Esophagus squamous epithelium (tissue), 5 donors: ENCODE measurements at regions not wholly inside any gene's neighbourhood (a gene's known extent, or its start where the extent isn't known, plus 50 kb on each side); places are given as distances from the start of the nearest gene placed in this dataset.

Source experiments
- DNase-seq: peaks from one replicate; lab custom pipeline; 2025; lab: John Stamatoyannopoulos, UW
- H3K27ac ChIP-seq, 4 donors: fragments of 200-600 bp; sonication (generic); one replicate each; pipeline ENCODE4 v1.5.1; 2016 to 2019; ENCODE audit warnings: mild to moderate bottlenecking in 1 of 4
- H3K27me3 ChIP-seq, 4 donors: fragments of 200-600 bp; sonication (generic); 1 replicate in 3 of 4; 2 replicates in 1 of 4; pipeline versions ENCODE4 v1.5.1 to v1.6.0; 2017 to 2021; ENCODE audit warnings: antibody characterized with exemption in 1 of 4
- H3K36me3 ChIP-seq, 3 donors: fragments of 200-600 bp; sonication (generic); one replicate each; pipeline ENCODE4 v1.5.1; 2016 to 2019
- H3K4me1 ChIP-seq, 3 donors: fragments of 200-600 bp; sonication (generic); one replicate each; pipeline ENCODE4 v1.5.1; 2017 to 2019
- H3K4me3 ChIP-seq, 4 donors: fragments of 200-600 bp; sonication (generic); 1 replicate in 3 of 4; 2 replicates in 1 of 4; pipeline ENCODE4 v1.5.1; 2016 to 2019; ENCODE audit warnings: mild to moderate bottlenecking in 2 of 4, moderate library complexity in 1 of 4
- H3K9me3 ChIP-seq, 3 donors: fragments of 200-600 bp; sonication (generic); one replicate each; pipeline ENCODE4 v1.5.1; 2016 to 2019
- POLR2A ChIP-seq, 4 donors: fragments of 450-650 bp; IDR thresholded peaks; one replicate each; pipeline ENCODE4 v1.6.1; 2017; ENCODE audit warnings: antibody characterized with exemption in 4 of 4, mild to moderate bottlenecking in 4 of 4, moderate library complexity in 3 of 4
- whole genome bisulfite sequencing, 2 donors: methylation state at CpG; one replicate each; pipeline ENCODE4 v1.1.5; 2018; 5-methylcytosine and 5-hydroxymethylcytosine counted together
- intact Hi-C: fragments of 100-400 bp; cut with DNase I; formaldehyde crosslinking; loops from one replicate; pipeline ENCODE4 v1.15.0; 2022
- TF ChIP-seq, protein P1 (sequence below), 6 experiments: fragments of 450-650 bp in 4 of 6; fragments of 200-600 bp in 2 of 6; sonication (generic) in 2 of 6; IDR thresholded peaks; one replicate each; pipeline ENCODE4 v1.5.1; 2016 to 2019; ENCODE audit warnings: antibody characterized with exemption in 6 of 6, mild to moderate bottlenecking in 4 of 6, moderate library complexity in 4 of 6
- donor health status: DM: yes; HTN: yes; CAD: no.

DNA sequence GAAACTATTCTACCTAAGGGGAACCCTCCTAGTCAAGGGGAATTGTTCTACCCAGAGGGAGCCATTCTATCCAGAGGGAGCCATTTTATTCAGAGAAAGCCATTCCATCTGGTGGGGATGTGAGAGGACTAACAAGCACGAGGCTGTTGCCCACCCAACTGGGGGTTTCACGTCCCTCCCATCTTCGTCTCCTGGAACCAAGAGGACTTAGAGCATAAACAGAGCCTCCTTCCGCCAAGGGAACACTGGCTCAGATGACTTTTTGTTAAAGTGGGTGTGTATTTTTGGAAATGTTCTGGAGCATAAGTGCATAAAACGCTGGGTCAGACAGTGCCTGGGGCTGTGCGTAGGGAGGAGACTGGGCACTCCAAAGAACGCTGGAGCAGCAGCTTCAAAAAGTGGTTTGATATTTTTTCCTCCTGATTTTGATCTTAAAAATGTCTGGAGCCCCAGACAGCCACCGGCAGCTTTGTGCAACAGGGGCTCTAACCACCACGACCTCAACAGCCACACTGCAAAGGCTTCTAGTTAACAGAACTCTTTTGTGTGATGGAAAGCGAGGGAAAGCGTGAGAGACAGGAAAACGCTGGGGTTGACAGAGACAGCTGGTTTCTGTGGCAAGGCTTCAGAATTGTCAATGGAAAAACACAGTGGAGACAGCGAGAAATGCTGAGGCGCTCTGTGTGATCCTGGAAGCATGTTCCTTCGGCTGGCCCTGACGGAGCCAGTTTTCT, 363.6 kb upstream of the CAMK1G start:
- H3K27ac ChIP-seq: peak overlapping the region in 3 of 4 donors; percentile 57 to 81 (median 77)
- H3K9me3 ChIP-seq: no peaks in the 10 kb centered on the region
- H3K4me3 ChIP-seq: no peak overlapping the region
- WGBS, 2 donors: 20 to 39% methylated on average over 13 to 16 of the region's 16 CpGs
- intact Hi-C loops: no loop called here
- no peak for TF ChIP-seq POLR2A (IDR thresholded peaks at IDR 0.05)
- TF ChIP-seq, protein P1, sequence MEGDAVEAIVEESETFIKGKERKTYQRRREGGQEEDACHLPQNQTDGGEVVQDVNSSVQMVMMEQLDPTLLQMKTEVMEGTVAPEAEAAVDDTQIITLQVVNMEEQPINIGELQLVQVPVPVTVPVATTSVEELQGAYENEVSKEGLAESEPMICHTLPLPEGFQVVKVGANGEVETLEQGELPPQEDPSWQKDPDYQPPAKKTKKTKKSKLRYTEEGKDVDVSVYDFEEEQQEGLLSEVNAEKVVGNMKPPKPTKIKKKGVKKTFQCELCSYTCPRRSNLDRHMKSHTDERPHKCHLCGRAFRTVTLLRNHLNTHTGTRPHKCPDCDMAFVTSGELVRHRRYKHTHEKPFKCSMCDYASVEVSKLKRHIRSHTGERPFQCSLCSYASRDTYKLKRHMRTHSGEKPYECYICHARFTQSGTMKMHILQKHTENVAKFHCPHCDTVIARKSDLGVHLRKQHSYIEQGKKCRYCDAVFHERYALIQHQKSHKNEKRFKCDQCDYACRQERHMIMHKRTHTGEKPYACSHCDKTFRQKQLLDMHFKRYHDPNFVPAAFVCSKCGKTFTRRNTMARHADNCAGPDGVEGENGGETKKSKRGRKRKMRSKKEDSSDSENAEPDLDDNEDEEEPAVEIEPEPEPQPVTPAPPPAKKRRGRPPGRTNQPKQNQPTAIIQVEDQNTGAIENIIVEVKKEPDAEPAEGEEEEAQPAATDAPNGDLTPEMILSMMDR (IDR thresholded peaks at IDR 0.05): no peak
- H3K27me3 ChIP-seq: no peaks in the 10 kb centered on the region
- H3K4me1 ChIP-seq: peaks cover 0 to 53% (median 0%) of the 10 kb centered on the region in 3 donors
- H3K36me3 ChIP-seq: no peaks in the 10 kb centered on the region
- no peak for DNase-seq

DNA sequence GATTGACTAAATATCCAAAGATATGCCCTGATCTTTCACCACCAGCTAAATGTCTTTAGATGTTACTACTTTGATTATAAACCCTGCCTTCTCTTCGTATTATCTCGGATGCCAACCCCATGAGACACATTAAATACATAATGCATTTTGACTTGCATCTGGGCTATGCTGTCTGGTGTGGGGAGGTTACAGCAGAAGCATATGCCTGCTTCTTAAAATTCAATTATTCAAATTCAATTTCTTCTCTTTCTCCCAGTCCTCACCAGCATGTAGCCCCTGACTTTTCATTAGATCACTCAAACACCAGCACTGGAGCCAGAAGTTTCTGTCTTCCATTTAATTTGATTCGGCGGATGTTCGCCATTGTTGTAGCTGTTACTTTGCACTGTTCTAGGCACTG, 360.7 kb upstream of the CAMK1G start:
- no peaks in the 10 kb centered on the region for H3K36me3 ChIP-seq
- H3K4me3 ChIP-seq: no peak overlapping the region
- H3K27me3 ChIP-seq: no peaks in the 10 kb centered on the region
- intact Hi-C loops: no loop called here
- H3K9me3 ChIP-seq: no peaks in the 10 kb centered on the region
- WGBS, 2 donors: 91 to 96% methylated on average over 4 to 5 of the region's 5 CpGs
- H3K27ac ChIP-seq: peak overlapping the region in 2 of 4 donors; percentile 58 to 83
- peaks cover 0 to 63% (median 0%) of the 10 kb centered on the region in 3 donors for H3K4me1 ChIP-seq
- TF ChIP-seq, protein P1 (IDR thresholded peaks at IDR 0.05): no peak
- no peak for TF ChIP-seq POLR2A (IDR thresholded peaks at IDR 0.05)
- no peak for DNase-seq

DNA sequence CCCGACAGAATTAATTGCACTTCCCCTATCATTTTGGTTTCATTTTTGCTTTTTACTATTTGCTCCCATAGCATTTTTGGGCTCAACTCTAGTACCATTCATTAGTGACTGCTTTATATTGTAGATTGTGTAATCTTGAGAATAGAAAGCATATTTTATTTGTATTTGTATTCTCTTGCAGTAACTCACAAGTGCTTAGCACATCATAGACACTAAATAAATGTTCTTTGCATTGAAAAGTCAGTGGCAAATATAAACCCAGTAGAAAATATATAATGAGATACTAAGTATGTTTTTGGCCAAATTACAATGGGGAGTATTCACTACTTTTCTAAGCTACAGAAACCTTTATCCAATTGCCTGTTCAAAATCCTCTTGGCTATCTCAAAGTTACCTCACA, 359.7 kb upstream of the CAMK1G start:
- no peak for DNase-seq
- intact Hi-C loops: no loop called here
- no peak overlapping the region for H3K4me3 ChIP-seq
- H3K9me3 ChIP-seq: no peaks in the 10 kb centered on the region
- WGBS, 2 donors: 15 to 31% methylated on average over 1 of the region's 1 CpG
- peak overlapping the region; percentile 41 to 83 (median 64) for H3K27ac ChIP-seq
- H3K27me3 ChIP-seq: no peaks in the 10 kb centered on the region
- H3K4me1 ChIP-seq: peaks cover 0 to 63% (median 0%) of the 10 kb centered on the region in 3 donors
- TF ChIP-seq, protein P1 (IDR thresholded peaks at IDR 0.05): no peak
- TF ChIP-seq POLR2A (IDR thresholded peaks at IDR 0.05): no peak
- no peaks in the 10 kb centered on the region for H3K36me3 ChIP-seq

DNA sequence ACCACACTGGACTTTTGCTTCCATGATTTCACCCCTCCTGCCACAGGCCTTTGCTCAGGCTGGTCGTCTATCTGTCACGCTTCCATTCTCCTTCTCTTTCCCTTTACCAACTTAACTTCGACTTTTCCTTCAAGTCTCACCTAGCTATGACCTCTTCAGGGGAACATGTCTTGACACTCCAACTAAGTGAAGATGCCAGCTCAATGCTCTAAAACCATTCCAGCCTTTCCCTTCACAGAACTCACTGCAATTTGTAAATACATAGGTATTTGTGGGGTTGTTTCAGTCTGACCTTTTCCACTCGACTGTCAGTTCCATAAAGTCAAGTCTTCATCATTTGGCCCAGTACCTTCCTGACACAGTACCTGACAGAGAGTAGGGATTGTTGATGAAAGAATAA, 358.6 kb upstream of the CAMK1G start:
- DNase-seq: no peak
- H3K4me1 ChIP-seq: peaks cover 0 to 63% (median 0%) of the 10 kb centered on the region in 3 donors
- TF ChIP-seq, protein P1 (IDR thresholded peaks at IDR 0.05): no peak
- TF ChIP-seq POLR2A (IDR thresholded peaks at IDR 0.05): no peak
- intact Hi-C loops: no loop called here
- H3K9me3 ChIP-seq: no peaks in the 10 kb centered on the region
- H3K27ac ChIP-seq: peak overlapping the region; percentile 35 to 83 (median 64)
- H3K27me3 ChIP-seq: no peaks in the 10 kb centered on the region
- WGBS, 2 donors: 32 to 45% methylated on average over 4 of the region's 4 CpGs
- H3K36me3 ChIP-seq: no peaks in the 10 kb centered on the region
- H3K4me3 ChIP-seq: no peak overlapping the region

DNA sequence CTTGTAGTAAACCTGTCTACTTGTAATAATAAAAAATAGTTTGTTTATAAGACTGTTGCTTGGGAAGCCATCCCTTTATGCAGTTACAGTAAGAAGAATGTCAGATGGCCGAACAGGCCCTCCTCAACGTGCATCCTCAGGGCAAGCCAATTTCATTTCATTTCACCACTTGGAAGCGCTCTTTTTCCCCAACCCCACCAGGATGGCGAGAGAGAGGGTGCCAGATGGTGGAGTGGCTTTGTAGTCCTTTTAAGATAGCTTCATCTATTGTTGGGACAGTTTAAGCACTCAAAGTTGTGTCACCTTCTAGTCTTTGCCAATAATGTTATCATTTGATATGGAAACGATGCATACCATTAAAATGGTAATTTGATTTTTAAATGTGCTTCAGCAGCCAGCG, 356.3 kb upstream of the CAMK1G start:
- peaks cover 0 to 21% (median 0%) of the 10 kb centered on the region in 4 donors for H3K27me3 ChIP-seq
- intact Hi-C loops: no loop called here
- H3K4me3 ChIP-seq: no peak overlapping the region
- peaks cover 0 to 16% (median 6%) of the 10 kb centered on the region in 3 donors for H3K9me3 ChIP-seq
- no peaks in the 10 kb centered on the region for H3K36me3 ChIP-seq
- peaks cover 0 to 59% (median 0%) of the 10 kb centered on the region in 3 donors for H3K4me1 ChIP-seq
- TF ChIP-seq, protein P1 (IDR thresholded peaks at IDR 0.05): no peak
- no peak for TF ChIP-seq POLR2A (IDR thresholded peaks at IDR 0.05)
- H3K27ac ChIP-seq: no peak overlapping the region
- no peak for DNase-seq
- 79 to 85% methylated on average over 6 of the region's 6 CpGs for WGBS, 2 donors
